HG03354 (cell line): ENCODE measurements at regions not wholly inside any gene's neighbourhood (a gene's known extent, or its start where the extent isn't known, plus 50 kb on each side); places are given as distances from the start of the nearest gene placed in this dataset.

ENCODE experiments used
- ATAC-seq: cut with Tn5 transposase; IDR thresholded peaks from one replicate; pipeline ENCODE4 v1.9.1; 2021; ENCODE audit warnings: mild to moderate bottlenecking; ENCODE audit not compliant: unreplicated experiment, poor library complexity, severe bottlenecking

DNA sequence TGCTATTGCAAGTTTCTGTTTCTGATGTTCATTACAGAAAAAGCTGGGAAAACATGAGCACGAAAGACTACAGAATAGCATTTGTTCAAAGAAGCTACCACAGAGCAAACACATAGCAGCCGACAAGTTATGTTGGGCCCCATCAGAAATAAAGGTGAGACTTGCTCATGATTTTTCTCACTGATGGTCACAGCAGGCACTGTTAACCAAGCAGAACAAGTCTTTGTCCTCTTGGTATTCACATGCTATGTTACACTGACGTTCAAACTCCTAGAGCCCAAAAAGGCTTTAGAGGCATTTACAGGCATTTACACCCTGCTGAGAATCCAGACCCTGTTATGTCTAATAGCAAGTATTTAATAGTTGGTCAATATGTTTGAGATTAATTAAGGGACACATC is 235.0 kb upstream of the HNMT start:
- no peak for ATAC-seq

DNA sequence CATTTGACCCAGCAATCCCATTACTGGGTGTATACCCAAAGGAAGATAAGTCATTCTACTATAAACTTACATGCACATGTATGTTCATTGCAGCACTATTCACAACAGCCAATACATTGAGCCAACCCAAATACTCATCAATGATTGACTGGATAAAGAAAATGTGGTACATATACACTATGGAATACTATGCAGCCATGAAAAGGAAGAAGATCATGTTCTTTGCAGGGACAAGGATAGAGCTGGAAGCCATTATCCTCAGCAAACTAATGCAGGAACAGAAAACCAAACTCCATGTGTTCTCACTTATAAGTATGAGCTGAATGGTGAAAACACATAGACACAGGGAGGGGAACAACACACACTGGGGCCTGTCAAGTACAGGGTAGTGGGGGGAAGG is 226.7 kb upstream of the HNMT start:
- no peak for ATAC-seq

DNA sequence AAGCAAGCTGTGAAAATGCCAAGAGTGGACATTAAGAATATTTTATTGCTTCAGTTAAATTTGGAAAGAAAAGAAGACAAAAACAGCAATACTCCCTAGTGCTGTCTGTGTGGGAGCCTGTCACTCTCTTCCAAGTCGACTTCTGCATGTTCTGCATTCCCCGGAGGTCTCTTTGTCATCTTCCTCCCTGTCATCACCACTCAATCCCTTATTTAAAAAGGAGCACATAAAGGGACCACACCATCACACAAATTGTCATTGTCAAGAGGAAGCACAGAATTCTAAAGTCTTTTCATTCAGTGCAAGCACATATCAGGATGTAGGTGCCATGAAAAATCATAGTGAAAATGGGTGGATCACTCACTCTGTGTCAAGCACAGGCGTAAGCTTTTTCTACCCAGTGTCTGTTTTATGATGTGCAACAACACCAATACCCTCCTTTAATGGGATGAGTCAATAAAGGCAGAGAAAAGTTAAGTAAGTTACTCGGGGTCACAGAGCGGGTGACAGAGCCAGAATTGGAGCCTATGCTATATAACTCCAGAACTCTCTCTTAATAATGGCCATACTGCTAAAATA is 222.4 kb upstream of the HNMT start:
- ATAC-seq, result no peak

DNA sequence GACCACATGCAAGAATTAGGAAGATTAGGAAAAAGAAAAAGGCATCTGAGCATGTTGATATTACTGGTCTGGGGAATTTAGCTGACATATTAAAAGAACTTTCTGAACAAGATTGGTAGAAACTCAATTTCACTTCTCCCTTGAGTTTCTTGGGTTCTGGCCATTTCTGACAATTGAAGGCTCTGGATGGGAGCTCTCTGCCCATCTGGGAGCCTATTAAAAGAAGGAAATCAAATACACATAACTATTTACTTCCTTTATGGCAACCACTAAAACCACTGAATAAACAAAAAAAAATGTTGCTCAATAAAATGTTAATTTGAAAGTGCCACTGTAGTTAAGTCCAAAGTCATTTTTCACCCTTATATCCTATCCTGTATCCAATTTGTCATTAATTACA is 216.8 kb upstream of the HNMT start:
- no peak for ATAC-seq

DNA sequence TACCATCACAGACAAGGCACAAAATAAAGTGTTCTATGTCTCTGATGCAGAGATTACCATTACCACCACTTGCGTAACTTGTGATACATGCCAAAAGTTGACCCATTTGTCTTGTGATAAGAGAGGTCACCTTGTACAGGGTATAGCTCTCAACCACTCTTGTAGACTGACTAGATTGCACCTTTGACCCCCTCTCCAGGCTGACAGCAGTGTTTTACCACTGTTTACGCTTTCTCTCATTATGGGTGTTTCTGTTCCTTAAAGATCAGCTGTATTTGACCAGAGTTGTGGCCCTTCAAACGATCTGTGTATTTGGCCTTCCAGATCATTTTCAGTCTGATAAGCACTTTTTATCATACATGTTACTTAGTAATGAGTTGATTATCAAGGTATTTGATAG is 215.7 kb upstream of the HNMT start:
- ATAC-seq, result no peak

DNA sequence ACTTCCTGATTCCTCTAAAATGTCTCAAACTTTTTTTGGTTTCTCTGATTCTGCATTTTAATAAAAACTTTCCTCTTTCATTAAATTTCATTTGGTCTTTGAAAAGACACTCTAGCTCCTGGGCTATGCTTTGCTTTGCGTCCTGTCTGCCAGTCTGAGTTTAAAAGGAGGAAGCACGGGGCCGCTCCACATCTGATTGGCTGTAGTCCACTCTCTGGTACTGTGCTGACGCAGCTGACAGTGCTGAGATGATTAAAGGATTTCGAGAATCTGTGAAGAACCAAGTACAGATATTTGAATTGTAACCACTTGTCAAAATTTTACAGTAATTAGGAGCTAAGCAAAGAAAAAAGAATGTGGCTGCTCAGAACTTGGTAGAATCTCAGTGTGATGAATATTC is 199.6 kb upstream of the HNMT start:
- ATAC-seq, result no peak

DNA sequence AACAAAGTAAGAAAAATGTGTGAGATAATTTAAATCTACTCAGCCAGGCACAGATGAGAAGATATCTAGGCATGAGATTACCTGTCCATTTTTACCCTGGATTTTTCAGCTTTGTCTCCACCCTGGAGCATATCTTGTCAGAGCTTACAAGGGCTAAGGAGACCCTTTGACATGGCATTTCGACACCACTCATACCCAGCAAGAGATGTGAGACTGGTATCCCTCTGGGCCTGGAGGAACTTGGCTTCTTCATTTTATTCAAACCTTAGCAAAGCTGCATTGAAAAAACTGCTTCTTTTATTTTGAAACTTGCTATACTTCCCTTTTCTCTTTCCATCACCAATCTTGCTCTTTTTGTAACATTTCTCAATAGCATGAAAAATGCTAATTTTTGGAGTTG is 194.9 kb upstream of the HNMT start:
- no peak for ATAC-seq

DNA sequence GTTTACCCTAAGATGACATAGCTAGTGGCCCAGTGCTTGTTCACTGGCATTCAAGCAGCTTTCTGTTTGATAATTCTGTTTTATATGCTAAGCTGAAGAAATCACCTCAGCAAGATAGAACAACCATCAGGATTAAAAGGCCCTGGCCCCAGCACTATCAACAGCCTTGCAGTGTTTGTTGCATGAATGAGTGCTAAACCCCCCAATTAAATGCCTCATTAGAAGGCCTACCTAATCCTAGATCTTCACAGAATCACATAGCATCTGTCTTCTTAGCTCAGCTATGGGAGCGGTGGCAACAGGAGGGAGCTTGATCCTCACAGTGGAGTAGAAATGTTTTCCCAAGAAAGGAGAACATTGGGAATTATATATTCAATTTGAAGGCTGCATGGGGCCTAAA is 194.1 kb upstream of the HNMT start:
- no peak for ATAC-seq

DNA sequence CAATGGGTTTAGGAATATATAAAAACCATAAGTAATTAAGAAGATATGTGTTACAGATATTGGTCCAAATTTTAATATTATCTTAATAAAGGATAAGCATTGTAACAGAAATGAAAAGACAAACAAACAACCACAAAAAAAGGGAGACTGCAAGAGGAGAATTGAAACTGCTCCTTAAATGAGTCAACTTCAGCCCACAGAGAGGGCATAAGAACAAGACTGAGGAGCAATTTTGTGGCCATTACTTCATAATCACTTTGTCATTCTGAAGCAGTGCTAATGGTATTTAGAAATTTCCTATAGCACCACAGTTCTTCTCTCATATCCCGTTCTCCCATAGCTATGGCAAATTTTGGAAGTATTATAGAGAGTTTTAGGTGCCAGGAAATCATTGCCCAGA is 193.2 kb upstream of the HNMT start:
- ATAC-seq, result no peak

DNA sequence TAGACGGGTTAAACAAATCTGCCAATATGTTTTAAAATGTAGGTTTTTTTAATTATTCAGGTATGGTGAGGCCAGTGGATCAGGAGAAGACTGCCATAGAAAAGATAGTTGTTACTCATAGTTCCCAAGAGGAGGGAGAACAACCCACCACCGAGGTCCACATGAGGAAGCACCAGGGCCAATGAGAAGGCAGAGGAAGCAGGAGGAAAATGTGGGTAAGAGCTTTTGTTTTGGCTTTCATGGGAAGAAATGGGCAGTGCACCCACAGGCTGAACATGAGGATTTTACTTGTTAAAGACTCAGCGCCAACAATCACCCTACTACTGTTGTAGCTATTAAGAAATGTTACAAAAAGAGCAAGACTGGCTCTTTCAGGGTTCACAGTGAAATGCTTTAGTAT is 191.8 kb upstream of the HNMT start:
- no peak for ATAC-seq

DNA sequence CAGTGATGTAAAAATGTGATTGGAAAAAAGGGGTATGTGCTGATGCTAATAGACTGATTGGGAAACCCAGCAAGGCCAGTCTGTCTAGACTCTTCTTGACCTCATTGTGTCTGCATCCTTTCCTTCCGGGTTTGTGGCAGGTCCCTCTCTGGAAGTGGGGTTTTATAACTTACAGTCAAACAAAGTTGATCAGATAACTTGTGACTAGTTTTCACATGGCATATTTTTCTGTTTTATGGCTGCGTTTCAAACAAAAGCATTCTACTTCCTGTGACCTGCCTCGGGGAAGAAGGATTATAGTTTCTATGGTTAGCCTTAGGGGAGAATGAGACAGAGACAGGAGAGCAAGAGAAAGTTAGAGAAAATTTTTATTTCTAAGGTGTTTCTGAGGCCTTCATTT is 188.7 kb upstream of the HNMT start:
- ATAC-seq, result no peak

DNA sequence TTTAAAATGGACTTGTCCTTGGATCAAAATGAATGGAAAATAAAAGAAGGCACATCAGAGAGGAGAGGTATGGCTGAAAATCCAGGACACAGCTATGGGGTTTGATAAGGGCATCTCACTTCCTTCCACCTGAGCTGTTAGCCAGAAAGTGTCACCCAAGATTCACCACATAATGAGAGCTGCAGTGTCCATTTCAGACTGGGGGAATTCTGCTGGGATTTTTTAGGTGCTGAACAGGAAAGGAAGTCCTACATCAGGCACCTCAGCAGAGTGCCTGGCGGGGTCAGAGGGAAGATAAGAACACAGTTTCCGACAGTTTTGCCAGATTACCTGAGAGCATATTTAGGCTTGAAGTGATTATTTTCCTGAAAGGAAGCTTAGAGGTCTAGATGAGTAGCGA is 187.6 kb upstream of the HNMT start:
- ATAC-seq, result no peak

DNA sequence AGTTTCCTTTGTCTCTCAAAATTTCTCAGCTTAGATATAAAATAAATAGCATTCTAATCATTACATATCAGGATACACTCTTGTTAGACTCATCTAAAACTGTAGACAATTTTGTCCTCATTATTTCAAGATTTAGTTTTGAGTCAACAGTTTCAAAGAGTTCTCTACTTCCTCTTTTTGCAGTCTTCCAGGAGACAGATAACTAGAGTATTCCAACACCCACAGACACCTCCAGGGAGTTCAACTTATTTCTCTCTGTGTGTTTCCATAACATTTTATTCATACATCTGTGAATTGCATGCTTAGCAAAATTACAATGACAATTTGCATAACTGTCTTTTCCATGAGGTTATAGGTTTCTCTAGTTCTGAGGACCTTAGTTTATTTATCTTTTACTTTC is 166.6 kb upstream of the HNMT start:
- ATAC-seq, result peak; percentile 72

DNA sequence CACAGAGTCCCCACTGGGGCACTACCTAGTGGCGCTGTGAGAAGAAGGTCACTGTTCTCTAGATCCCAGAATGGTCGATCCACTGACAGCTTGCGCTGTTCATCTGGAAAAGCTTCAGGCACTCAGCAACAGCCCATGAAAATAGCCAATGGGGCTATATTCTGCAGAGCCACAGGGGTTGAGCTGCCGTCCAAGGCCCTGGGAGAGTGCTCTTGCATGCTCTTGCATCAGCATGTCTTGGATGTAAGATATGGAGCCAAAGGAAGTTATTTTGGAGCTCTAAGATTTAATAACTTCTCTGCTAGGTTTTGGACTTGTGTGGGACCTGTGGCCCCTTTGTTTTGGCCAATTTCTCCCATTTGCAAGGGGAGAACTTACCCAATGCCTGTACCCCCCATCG is 164.7 kb upstream of the HNMT start:
- no peak for ATAC-seq

DNA sequence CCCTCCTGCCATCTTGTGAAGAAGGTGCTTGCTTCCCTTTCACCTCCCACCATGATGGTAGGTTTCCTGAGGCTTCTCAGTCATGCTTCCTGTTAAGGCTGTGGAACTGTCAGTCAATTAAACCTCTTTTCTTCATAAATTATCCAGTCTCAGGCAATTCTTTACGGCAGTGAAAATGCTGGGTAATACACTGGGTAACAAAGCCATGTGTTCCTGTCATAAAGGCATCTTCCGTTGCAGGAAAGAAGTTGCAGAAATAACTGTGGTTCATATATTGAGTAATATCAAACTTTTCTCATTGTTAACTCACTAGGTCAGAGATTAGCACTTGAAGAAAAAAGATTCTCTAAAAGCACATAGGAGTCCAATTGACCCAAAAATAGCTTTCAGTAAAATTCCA is 163.9 kb upstream of the HNMT start:
- no peak for ATAC-seq

DNA sequence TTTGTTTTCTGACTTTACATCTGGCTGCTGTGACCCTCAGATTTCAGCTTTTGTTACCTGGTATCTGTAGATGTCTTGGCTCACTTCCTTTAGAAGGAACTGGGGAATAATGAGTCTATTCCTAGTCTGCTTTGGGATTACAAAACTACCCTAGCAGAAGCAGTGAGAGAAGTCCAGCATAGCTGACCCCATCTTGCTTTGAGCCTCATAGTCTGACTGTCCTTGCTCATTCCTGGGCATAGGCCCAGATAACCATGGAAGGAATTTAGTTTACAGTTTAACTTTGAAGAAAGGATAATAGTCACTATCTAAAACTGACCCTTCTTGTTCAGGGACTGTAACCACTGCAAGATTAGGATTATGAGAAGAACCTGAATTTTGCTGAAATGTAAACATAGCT is 163.0 kb upstream of the HNMT start:
- no peak for ATAC-seq

DNA sequence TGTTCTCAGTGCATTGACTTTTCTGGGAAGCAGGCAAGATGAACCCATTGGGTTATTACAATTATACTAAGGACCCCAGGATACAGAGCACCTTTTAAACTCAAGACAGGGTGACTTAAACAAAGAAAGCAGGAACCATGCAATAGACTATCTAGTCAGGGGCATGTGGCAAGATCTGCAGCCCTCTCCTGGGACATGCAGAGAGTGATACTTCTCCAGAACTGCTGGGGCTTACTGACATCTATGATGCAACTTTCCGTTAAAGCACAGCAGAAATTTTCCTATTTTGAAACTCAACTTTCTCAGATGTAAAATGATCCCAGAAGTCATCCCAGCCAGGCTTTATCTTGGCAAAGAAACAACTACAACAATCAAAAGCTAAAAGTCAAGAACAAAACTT is 162.2 kb upstream of the HNMT start:
- ATAC-seq, result no peak

DNA sequence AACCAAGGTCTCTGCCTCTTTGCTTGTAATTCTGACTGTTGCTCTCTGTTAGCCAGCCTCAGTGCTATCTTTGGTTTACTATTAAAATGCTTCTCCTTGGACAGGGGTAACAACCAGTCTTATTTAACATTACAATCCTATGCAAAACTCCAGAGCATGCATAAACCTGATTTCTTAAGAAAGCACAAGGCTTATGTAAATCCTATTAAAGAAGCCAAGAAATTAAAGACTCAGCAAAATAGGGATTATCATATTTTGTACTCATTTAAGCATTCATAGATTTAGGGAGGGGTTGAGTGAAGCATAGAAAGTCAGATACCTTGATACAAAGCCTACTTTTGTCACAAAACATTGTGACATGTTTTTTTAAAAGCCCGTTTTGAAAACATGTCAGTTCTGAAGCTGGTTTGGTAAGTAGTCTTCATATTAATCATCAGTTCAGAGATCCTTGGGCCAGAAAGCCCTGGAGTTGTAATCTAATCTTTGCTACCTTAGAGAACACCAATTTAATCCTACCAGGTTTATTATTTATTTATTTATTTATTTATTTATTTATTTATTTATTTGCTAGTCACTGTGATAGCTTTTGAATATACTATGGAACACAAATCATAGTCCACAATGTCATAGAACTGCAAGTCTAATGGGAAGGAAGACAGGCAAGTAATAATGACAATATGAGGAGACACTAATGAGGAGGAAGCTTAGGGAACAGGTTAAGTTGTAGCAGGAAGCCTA is 158.0 kb upstream of the HNMT start:
- ATAC-seq, result no peak

DNA sequence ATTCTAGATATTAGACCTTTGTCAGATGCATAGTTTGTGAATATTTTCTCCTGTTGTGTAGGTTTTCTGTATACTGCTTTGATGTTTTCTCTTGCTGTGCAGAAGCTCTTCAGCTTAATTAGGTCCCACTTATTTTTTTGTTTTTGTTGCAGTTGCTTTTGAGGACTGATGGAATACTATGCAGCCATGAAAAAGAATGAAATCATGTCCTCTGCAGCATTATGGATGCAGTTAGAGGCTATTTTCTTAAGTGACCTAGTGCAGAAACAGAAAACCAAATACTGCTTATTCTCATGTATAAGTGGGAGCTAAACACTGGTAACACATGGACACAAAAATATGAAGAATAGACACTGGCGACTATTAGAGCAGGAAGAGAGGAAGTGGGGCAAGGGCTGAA is 155.0 kb upstream of the HNMT start:
- ATAC-seq, result no peak

DNA sequence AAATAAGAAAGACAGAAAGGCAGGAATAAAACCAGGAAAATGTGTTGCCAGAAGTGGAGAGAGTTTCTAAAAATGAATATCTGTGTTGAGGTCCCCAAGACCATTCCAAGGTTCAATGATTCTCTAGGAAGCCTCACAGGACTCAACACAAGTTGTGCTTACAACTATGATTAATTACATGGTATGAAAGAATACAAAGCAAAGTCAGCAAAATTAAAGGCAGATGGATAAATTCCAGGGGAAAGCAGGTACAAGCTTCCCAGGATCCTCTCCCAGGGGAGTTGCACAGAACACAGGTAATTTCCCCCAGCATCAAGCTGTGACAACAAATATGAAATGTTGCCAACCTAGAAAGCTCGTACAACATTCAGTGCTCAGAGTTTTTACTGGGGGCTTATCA is 154.4 kb upstream of the HNMT start:
- no peak for ATAC-seq

DNA sequence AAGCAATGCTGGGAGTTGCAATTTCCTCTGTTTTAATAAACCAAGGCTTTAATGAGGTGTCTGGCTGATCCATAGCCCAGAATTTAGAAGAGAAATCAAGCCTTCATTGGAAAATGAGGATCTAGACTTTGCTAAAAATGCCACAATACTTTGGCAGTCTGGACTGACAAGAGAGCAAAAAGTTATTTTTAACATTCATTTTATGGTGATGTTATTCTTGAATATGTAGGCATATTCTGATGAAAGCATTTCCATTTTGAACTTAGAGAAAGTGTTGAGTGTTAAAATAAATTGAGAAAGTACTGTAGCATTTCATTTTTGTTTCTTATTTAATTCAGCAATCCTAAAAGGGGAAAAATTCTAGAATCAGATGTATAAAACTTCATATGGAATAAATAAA is 151.8 kb upstream of the HNMT start:
- no peak for ATAC-seq

DNA sequence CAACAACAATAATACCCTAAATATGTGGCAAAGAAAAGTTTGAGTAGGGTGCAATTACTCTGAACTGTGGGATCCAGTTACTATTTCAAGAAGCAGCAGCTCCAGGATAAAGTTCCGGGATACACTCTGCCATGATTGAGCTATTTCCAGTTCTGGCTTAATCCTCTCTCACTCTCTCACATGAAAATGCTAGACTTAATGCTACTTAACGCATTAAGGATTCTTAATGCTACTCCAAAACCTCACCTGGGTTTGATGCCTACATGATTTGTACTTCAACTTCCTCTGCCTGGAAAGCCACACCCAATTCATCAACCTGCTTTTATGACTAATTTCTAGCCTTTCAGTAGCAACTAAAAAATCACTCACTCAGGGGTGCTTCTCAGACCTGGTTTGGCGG is 151.1 kb upstream of the HNMT start:
- ATAC-seq, result no peak
